Endodermal cell (in vitro differentiated cells): ENCODE measurements at regions not wholly inside any gene's neighbourhood (a gene's known extent, or its start where the extent isn't known, plus 50 kb on each side); places are given as distances from the start of the nearest gene placed in this dataset.

Experiments used
- DNase-seq: peaks from one replicate; pipeline ENCODE4 v3.0.0-alpha.2; 2017
- H3K27ac ChIP-seq: 2 replicates; pipeline ENCODE4 v1.5.1; 2013; ENCODE audit warnings: mild to moderate bottlenecking, low read depth, low read length, moderate library complexity
- H3K27me3 ChIP-seq: 2 replicates; pipeline ENCODE4 v1.6.1; 2013; ENCODE audit warnings: mild to moderate bottlenecking, low read length, moderate library complexity; ENCODE audit not compliant: insufficient read depth, control insufficient read depth, poor library complexity, severe bottlenecking
- H3K36me3 ChIP-seq: 2 replicates; pipeline ENCODE4 v1.7.0; 2013; ENCODE audit warnings: mild to moderate bottlenecking, low read length, moderate library complexity; ENCODE audit not compliant: control insufficient read depth, insufficient read depth
- H3K4me1 ChIP-seq: one replicate; pipeline ENCODE4 v1.7.0; 2013; ENCODE audit warnings: low read length; ENCODE audit not compliant: control insufficient read depth, insufficient read depth
- H3K4me3 ChIP-seq: 2 replicates; pipeline ENCODE4 v1.5.1; 2013; ENCODE audit warnings: mild to moderate bottlenecking, low read length, moderate library complexity
- H3K9ac ChIP-seq: 2 replicates; pipeline ENCODE4 v1.6.1; 2013; ENCODE audit warnings: mild to moderate bottlenecking, low read length, moderate library complexity; ENCODE audit not compliant: poor library complexity, severe bottlenecking; ENCODE audit errors: extremely low read depth
- H3K9me3 ChIP-seq: 2 replicates; pipeline ENCODE4 v1.6.1; 2013; ENCODE audit warnings: mild to moderate bottlenecking, low read length, moderate library complexity; ENCODE audit not compliant: control insufficient read depth
- H3K27ac Mint-ChIP-seq: 2 replicates; pipeline ENCODE4 v1.8.0; 2020; ENCODE audit warnings: mixed read lengths
- H3K27me3 Mint-ChIP-seq: 2 replicates; pipeline ENCODE4 v1.8.0; 2021; ENCODE audit warnings: mild to moderate bottlenecking, mixed read lengths; ENCODE audit not compliant: insufficient read depth
- H3K36me3 Mint-ChIP-seq: 2 replicates; pipeline ENCODE4 v1.8.0; 2020; ENCODE audit warnings: low read depth, mixed read lengths
- H3K4me1 Mint-ChIP-seq: 2 replicates; pipeline ENCODE4 v1.8.0; 2020; ENCODE audit warnings: mixed read lengths
- H3K4me3 Mint-ChIP-seq: 2 replicates; pipeline ENCODE4 v1.8.0; 2020; ENCODE audit warnings: mild to moderate bottlenecking, moderate library complexity, mixed read lengths
- H3K9me3 Mint-ChIP-seq: 2 replicates; pipeline ENCODE4 v1.8.0; 2020; ENCODE audit warnings: mild to moderate bottlenecking, mixed read lengths
- WGBS, 2 experiments: methylation state at CpG; one replicate each; pipeline versions ENCODE4 v1.1.5 to v1.1.7; 2013; ENCODE audit warnings: missing lambda C conversion rate in 2 of 2, mixed read lengths in 1 of 2; ENCODE audit not compliant: insufficient coverage in 1 of 2, insufficient read length in 1 of 2; 5-methylcytosine and 5-hydroxymethylcytosine counted together
- TF ChIP-seq, protein P1 (sequence below): fragments of 200-600 bp; sonication (generic); conservative IDR thresholded peaks from 2 replicates; pipeline ENCODE4 v1.5.0; 2021; ENCODE audit warnings: antibody characterized with exemption, mild to moderate bottlenecking

DNA sequence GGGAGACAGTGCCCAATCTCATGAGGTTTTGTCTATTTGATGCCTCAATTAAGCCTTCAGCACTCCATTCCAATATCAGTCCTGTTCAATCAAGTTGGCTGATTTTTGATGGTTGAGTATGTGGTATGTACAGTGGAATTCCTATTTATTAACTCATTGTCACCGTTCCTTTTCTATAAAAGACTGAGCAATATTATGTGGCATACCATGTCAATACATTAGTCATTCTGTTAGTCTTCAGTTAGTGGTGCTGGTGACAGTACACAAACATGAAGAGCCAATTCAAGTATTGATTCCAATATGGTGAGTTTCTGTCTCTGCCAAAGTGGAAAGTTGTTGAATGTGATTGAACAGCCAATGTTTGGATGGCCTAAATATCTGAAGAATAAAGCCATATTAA is 1343.9 kb downstream of the SUCLG1 start:
- no peaks in the 10 kb centered on the region for H3K4me1 Mint-ChIP-seq
- H3K27ac ChIP-seq: no peak overlapping the region
- WGBS, 2 experiments: 80% methylated on average over 1 of the region's 1 CpG; no CpG with 5 or more reads in 1 of the 2 experiments
- no peaks in the 10 kb centered on the region for H3K36me3 ChIP-seq
- H3K27me3 Mint-ChIP-seq: no peaks in the 10 kb centered on the region
- H3K9me3 Mint-ChIP-seq: peaks cover 4% of the 10 kb centered on the region
- H3K27ac Mint-ChIP-seq: no peak overlapping the region
- no peaks in the 10 kb centered on the region for H3K27me3 ChIP-seq
- no peaks in the 10 kb centered on the region for H3K9me3 ChIP-seq
- no peak for DNase-seq
- H3K36me3 Mint-ChIP-seq: no peaks in the 10 kb centered on the region
- TF ChIP-seq, protein P1, sequence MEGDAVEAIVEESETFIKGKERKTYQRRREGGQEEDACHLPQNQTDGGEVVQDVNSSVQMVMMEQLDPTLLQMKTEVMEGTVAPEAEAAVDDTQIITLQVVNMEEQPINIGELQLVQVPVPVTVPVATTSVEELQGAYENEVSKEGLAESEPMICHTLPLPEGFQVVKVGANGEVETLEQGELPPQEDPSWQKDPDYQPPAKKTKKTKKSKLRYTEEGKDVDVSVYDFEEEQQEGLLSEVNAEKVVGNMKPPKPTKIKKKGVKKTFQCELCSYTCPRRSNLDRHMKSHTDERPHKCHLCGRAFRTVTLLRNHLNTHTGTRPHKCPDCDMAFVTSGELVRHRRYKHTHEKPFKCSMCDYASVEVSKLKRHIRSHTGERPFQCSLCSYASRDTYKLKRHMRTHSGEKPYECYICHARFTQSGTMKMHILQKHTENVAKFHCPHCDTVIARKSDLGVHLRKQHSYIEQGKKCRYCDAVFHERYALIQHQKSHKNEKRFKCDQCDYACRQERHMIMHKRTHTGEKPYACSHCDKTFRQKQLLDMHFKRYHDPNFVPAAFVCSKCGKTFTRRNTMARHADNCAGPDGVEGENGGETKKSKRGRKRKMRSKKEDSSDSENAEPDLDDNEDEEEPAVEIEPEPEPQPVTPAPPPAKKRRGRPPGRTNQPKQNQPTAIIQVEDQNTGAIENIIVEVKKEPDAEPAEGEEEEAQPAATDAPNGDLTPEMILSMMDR: no peak
- H3K9ac ChIP-seq: no peak overlapping the region
- no peak overlapping the region for H3K4me3 ChIP-seq
- H3K4me3 Mint-ChIP-seq: no peak overlapping the region
- no peaks in the 10 kb centered on the region for H3K4me1 ChIP-seq

DNA sequence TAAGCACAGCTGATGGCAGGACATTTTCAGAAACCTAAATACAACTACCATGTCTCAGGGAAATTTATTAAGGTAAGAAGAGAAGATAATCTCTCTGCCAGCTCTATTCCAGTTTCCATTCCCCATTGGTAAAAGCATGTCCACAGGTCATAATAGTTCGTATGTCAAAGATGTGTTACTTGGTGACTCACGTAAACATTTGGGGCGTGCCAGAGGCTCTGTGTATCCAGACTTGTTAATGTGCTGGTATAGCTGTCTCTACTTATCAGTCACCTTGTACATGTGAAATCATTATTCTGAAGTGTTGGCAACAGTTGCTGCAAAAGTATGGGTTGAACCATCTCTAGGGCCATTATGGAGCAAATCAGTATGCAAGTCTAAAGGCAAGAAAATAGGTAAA is 1345.1 kb downstream of the SUCLG1 start:
- peaks cover 8% of the 10 kb centered on the region for H3K9me3 ChIP-seq
- no peak overlapping the region for H3K27ac ChIP-seq
- peaks cover 2% of the 10 kb centered on the region for H3K36me3 Mint-ChIP-seq
- H3K27me3 ChIP-seq: no peaks in the 10 kb centered on the region
- no peaks in the 10 kb centered on the region for H3K36me3 ChIP-seq
- H3K4me3 Mint-ChIP-seq: no peak overlapping the region
- H3K4me3 ChIP-seq: no peak overlapping the region
- TF ChIP-seq, protein P1: no peak
- H3K4me1 Mint-ChIP-seq: no peaks in the 10 kb centered on the region
- no peak for DNase-seq
- WGBS, 2 experiments: 95 to 96% methylated on average over 3 of the region's 3 CpGs
- H3K27ac Mint-ChIP-seq: no peak overlapping the region
- no peaks in the 10 kb centered on the region for H3K4me1 ChIP-seq
- H3K9me3 Mint-ChIP-seq: peaks cover 17% of the 10 kb centered on the region
- H3K27me3 Mint-ChIP-seq: no peaks in the 10 kb centered on the region
- no peak overlapping the region for H3K9ac ChIP-seq

GRCh38 chr2:83112858-83113257 is 1346.2 kb downstream of the SUCLG1 start:
- H3K27ac Mint-ChIP-seq: no peak overlapping the region
- no peaks in the 10 kb centered on the region for H3K27me3 Mint-ChIP-seq
- no peaks in the 10 kb centered on the region for H3K27me3 ChIP-seq
- H3K27ac ChIP-seq: no peak overlapping the region
- no peaks in the 10 kb centered on the region for H3K36me3 ChIP-seq
- no peaks in the 10 kb centered on the region for H3K4me1 Mint-ChIP-seq
- WGBS, 2 experiments: 93 to 100% methylated on average over 2 of the region's 2 CpGs
- no peak overlapping the region for H3K4me3 ChIP-seq
- TF ChIP-seq, protein P1: no peak
- H3K36me3 Mint-ChIP-seq: peaks cover 2% of the 10 kb centered on the region
- H3K9me3 Mint-ChIP-seq: peaks cover 20% of the 10 kb centered on the region
- no peak for DNase-seq
- H3K9me3 ChIP-seq: peaks cover 9% of the 10 kb centered on the region
- H3K4me1 ChIP-seq: no peaks in the 10 kb centered on the region
- no peak overlapping the region for H3K4me3 Mint-ChIP-seq
- H3K9ac ChIP-seq: no peak overlapping the region
